Astrocyte of the cerebellum (primary cell): ENCODE measurements at regions not wholly inside any gene's neighbourhood (a gene's known extent, or its start where the extent isn't known, plus 50 kb on each side); places are given as distances from the start of the nearest gene placed in this dataset.
"Not testable (repeated sequence)": the region's sequence is repeated elsewhere in the genome, so short reads cannot be mapped to it uniquely, and the experiment has no call there.

Experiments used
- DNase-seq: peaks from one replicate; pipeline ENCODE4 v3.0.0-alpha.2; 2011; ENCODE audit warnings: low read depth
- H3K4me3 ChIP-seq: 2 replicates; pipeline ENCODE4 v1.5.1; 2011; ENCODE audit warnings: mild to moderate bottlenecking, low read depth, low read length, moderate library complexity
- in situ Hi-C: cut with HindIII; loops from 2 replicates; pipeline ENCODE4 v1.10.0; 2017; ENCODE audit warnings: low sequenced_read_pairs
- TF ChIP-seq, protein P1 (sequence below): IDR thresholded peaks from 2 replicates; pipeline ENCODE4 v1.5.1; 2012; ENCODE audit warnings: low read length, low read depth, moderate library complexity, mild to moderate bottlenecking; ENCODE audit errors: missing control alignments

DNA sequence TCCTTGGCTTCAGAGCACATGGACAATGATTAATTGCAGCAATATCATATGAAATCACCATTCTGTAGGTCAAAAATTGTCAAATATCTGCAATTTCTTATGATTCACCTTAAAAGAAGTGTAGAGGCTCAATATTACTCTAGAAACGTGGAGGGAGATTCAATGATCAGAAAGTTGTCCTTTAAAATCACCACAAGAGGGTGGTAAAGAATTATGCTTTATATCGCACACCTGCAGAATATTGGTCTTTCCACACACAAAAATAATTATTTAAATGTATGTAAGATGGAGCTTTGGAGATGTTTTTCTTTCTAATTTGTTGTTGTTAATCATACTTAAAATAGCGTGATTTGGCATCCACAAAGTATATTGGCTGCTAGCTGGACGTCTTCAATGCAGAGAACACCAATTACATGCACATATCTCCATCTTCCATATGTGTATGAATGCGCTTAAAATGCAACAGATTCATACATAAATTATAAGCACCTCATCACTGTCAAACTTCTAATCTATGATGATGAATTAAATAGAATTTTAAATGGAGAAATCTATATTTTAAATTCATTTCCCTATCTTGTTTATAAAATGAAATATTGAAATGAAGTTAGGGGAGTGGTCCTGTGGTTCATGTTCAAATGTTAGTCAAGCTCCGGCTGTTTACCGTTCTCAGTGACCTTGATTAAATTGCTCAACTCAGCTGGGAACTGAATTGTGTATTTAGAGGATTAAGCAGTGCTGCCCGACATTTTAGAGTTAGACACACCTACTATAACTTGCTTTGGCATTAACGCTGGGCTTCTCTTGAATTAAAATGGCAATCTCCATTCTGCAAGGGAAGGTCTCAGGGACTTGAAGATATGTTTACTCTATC is 153.5 kb upstream of the CHL1 start:
- TF ChIP-seq, protein P1, sequence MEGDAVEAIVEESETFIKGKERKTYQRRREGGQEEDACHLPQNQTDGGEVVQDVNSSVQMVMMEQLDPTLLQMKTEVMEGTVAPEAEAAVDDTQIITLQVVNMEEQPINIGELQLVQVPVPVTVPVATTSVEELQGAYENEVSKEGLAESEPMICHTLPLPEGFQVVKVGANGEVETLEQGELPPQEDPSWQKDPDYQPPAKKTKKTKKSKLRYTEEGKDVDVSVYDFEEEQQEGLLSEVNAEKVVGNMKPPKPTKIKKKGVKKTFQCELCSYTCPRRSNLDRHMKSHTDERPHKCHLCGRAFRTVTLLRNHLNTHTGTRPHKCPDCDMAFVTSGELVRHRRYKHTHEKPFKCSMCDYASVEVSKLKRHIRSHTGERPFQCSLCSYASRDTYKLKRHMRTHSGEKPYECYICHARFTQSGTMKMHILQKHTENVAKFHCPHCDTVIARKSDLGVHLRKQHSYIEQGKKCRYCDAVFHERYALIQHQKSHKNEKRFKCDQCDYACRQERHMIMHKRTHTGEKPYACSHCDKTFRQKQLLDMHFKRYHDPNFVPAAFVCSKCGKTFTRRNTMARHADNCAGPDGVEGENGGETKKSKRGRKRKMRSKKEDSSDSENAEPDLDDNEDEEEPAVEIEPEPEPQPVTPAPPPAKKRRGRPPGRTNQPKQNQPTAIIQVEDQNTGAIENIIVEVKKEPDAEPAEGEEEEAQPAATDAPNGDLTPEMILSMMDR: peak; percentile 25
- DNase-seq, H3K4me3 ChIP-seq, in situ Hi-C loops: not testable (repeated sequence)

DNA sequence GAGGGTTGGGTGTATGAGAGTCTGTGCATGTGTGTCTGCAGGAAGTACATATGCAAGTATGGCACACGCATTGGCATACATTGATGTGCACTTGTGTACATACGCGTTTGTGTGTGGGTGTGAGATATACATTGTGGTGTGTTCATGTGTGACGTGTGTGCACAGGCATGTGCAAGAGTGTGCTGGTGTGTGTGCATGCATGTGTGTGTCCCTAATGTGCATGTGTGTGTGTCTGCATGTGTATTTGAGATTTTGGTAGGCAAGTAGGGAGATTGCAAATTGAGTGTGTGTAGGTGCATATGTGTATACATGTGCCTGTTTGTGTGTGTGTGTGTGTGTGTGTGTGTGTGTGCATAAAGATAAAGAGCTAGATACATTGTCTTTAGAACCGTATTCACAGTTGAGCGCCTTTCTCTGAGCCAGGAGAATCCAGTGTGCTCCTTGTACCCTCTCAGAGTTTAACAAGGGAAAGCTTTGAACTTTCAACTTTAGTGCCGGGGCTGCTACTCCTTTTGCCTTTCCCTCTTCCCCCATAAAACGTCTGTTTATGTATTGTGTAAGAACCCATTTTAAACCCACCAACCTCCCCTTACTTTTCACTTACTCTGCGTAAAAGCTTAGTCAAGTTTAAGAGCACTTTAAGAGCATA is 152.4 kb upstream of the CHL1 start:
- no peak for DNase-seq
- in situ Hi-C loops: no loop called here

DNA sequence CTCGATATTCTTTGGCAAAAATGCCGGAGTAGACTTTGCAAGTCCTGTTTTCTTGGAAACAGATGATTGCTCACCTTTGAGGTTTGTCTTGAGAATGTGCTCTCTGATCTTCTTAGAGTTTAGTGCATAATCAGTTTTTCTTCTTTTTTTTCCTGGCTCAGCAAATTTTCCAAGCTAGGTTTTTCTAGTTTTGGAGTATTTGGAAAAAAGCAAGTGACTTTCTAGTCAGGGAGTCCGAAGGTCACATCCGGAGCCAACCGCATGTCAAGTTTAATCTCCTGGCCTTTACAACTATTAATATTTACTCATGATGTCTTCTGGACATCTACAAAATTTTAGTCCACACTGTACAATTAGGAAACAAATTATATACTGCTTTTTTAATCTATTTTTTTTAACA is 151.6 kb upstream of the CHL1 start:
- in situ Hi-C loops, DNase-seq, H3K4me3 ChIP-seq: not testable (repeated sequence)

More for the DNA sequence above, 152.4 kb upstream of the CHL1 start:
- TF ChIP-seq, protein P1: no peak
- no peak overlapping the region for H3K4me3 ChIP-seq

DNA sequence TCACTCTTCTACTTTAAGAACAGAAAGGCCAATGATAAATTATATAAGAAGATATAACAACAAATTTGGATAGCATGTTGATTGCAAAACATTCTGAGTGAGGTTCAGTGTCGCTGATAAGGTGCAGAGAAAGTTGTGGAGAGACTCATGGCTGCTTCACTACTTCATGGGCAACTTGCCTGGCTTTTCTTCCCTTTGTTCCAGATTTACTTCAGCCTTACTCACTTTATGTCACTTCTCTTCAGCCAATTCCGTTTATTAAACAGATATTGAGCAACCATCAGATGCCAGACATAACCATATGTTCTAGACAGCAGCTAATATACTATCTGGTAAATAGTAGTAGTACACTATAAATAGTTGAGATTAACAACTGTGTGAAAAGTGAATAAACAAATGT is 150.0 kb upstream of the CHL1 start:
- no peak overlapping the region for H3K4me3 ChIP-seq
- no peak for DNase-seq
- in situ Hi-C loops: no loop called here
- TF ChIP-seq, protein P1: no peak

DNA sequence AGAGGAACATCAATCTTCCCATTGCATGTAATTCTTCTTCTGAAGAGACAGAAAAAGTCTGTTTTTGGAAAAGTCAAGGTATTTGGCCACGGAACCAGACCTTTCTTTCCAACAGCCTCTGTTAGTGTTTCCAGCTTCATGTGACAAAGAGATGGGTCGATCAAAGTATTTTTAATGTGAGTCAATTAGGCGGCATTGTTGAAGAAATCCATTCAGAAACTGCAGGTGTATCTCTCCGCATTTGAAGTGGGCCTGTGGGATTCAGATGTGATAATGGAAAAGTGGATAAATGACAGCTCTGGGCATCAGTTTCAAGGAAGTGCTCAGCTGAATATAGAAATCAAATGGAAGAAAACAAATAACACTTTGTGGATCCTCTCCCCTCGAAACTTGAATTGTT is 143.1 kb upstream of the CHL1 start:
- in situ Hi-C loops, H3K4me3 ChIP-seq, DNase-seq: not testable (repeated sequence)

DNA sequence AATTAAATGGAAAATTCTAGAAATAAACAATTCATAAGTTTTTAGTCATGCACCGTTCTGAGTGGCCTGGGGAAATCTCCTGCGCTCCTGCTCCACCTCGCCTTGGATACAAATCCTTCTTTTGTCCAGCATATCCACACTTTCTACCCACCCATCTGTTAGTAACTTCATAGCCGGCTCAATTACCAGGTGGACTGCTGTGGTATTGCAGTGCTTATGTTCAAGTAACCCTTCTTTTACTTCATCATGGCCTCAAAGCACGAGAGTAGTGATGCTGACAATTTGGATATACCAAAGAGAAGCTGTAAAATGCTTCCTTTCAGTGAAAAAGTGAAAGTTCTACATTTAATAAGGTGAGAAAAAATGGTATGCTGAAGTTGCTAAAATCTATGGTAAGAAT is 142.3 kb upstream of the CHL1 start:
- H3K4me3 ChIP-seq: no peak overlapping the region
- in situ Hi-C loops: no loop called here
- TF ChIP-seq, protein P1: no peak
- no peak for DNase-seq

DNA sequence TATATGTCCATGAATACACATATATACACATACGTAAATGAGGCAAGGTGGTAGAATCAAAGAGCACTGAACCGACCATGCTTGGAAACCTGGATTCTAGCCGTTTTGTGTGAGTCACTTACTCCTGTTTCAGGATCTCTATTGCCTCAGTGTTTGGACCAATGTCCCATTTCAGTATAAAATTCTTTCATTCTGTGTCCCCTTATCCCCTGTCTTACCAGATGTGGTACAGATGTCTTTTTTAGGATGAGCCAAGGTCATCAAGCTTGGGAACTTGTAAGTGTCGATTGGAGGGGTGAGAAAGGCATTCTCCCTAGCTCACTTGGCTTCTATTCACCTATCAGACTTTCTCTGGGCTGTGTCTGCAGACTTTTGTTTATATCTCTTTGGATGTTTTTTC is 139.9 kb upstream of the CHL1 start:
- in situ Hi-C loops: no loop called here
- H3K4me3 ChIP-seq: no peak overlapping the region
- TF ChIP-seq, protein P1: no peak
- DNase-seq: no peak
